DMS114 treated with DMSO at 0.1 percent for 48 hours (cell line): ENCODE measurements at regions not wholly inside any gene's neighbourhood (a gene's known extent, or its start where the extent isn't known, plus 50 kb on each side); places are given as distances from the start of the nearest gene placed in this dataset.

Experiments used
- DNase-seq: peaks from one replicate; lab custom pipeline; 2025; ENCODE audit not compliant: unreplicated experiment; lab: John Stamatoyannopoulos, UW

DNA sequence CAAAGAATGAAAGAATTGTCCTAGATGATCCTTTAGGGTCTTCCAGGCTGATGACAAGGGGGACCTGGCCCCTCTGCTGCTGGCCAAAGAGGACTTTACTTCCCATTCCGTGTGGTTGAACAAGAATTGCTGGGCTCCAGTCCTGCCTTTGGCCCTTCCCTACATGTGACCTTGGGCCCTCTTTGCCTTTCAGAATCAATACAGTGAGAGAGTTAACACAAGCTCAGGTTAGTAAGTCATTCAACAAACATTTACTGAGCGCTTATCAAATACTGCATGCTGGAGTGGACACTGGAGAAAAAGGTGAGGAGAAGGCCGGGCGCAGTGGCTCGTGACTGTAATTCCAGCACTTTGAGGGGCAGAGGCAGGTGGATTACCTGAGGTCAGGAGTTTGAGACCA, 113.1 kb downstream of the C9orf50 start:
- DNase-seq = no peak

DNA sequence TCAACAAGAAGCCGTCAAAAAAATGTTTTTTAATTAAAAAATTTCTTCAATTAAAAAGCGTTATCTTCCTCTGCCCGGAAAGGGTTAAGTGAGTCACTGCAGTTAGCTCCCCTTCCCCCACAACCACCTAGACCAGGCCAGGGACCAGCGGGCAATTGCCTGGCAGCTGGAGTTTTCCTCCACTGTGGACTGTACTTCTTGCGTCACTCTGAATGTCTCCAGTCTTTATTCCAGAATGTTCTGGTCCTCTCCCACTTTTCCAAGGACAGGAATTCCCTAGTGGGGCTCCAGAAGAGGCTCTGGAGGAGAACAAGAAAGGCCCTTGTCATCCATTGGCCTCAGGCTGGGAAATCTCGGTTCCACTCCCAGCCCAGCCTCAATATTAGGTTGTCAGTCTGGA, 114.0 kb downstream of the C9orf50 start:
- no peak for DNase-seq

DNA sequence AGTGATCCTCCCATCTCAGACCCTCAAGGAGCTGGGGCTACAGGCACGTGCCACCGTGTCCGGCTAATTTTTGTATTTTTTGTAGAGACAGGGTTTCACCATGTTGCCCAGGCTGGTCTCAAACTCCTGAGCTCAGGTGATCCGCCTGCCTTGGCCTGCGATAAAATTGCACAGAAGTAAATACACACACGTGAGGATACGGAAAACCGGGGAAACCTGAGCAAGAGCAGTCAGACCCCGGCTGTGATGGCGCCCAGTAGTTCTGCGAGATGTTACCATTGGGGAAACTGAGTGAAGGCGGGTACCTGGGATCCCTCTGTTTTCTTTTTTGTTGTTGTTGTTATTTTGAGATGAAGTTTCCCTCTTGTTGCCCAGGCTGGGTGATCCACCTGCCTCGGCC, 114.9 kb downstream of the C9orf50 start:
- no peak for DNase-seq

DNA sequence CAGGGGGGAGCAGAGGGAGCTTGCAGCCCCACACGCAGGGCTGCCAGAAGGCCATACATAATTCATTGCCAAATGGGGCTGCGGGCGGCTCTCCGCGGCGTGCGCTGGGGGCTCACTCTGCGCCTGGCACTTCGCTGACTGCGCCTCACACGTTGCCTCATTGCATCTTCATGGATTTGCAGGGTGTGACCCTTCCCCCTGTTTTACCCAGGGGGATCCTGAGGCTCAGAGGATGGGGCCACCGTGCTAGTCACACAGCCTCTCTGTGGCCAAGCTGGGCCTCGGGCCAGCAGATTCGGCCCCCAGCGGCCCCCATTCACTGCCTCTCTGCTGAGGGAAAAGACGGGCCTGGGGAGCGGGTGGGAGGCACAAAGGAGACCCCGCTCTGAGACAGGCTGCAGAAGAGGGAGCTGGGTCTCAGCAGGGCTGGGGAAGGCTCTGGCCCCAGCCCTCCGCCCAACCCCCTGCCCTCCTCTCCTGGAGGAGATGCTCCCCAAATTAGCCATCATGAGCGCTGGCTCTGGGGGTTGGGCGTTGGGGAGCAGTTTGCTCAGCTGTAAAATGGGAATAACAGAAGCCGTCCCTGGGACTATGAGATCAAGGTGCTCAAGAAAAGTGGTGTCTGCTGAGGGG, 115.5 kb downstream of the C9orf50 start:
- DNase-seq = no peak

DNA sequence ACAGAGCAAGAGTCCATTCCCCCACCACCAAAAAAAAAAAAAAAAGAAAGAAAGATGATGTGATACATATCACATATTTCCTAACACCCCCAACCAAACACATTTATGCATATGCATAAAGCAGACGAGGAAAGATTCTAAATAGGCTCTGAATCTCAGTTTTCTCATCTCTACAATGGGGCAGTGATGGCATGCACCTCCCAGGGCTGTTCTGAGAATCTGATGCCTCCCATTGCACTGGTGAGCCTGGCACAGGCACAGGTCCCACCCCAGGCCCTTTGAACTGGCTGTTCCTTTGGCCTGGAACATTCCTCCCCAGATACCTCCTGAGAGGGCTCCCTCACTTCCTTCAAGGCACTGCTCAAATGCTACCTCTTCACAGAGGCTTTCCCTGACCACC, 116.5 kb downstream of the C9orf50 start:
- no peak for DNase-seq

DNA sequence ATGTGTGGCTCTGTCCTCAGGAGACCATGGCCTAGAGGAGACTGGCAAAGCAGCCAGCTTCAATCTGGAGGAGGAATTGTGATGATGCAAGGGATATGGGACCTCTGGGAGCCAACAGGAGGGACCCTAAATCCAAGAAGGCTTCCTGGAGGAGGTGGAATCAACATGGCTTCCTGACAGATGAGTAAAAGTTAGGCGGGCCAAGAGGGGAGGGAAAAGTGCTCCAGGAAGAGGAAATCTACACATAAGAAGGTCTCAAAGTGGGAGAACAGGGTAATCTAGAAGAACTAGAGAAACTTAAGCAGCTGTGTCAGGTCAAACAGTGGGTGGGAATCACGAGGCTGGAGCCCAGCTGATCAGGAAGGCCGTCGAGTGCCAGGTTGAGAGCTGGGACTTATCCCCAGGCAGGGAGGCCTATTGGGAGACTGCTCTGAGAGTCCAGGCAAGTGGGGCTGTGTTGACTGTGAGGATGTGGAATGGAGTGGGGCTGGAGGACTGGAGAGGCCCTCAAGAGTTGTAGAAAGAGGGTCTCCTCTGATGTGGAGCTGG, 119.1 kb downstream of the C9orf50 start:
- no peak for DNase-seq

DNA sequence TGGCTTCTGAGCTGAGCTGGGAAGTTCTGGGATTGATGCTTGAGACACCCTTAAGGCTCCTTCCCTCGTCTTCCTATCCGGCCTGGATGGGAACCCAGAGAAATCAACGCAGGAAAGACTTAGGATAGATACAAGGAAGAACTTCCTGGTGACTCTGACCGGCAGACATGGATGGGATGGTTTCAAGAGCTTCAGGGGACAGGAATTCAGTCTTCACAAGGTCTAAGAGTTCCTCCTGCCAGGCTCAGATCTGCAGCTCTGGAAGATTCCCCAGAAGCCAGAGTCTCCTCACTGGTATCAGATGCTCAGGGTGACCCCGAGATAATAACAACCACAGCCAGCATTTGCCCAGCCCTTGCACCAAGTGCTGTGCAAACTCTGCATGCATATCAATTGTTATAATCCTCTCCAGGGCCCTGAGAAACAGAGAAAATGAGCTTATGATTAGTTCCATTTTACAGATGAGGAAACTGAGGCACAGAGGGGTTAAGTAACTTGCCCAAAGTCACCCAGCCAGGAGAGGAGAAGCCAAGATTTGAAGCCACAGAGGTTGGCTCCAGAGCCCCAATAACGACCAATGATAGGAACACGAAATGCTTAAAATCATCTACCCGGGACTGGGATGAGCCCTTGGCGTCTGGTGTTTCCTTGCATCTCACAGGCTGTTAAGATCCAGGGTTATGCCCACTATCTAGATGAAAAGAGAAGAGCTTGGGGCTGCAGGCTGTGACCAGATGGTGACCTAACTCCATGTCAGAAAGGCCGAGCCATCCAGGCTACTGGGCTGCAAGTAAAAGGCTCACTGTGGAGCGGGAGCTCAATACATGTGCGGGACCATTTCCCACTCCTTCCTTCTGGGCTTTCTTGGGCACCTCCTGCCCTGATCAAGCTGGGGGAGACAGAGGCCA, 119.8 kb downstream of the C9orf50 start:
- no peak for DNase-seq

DNA sequence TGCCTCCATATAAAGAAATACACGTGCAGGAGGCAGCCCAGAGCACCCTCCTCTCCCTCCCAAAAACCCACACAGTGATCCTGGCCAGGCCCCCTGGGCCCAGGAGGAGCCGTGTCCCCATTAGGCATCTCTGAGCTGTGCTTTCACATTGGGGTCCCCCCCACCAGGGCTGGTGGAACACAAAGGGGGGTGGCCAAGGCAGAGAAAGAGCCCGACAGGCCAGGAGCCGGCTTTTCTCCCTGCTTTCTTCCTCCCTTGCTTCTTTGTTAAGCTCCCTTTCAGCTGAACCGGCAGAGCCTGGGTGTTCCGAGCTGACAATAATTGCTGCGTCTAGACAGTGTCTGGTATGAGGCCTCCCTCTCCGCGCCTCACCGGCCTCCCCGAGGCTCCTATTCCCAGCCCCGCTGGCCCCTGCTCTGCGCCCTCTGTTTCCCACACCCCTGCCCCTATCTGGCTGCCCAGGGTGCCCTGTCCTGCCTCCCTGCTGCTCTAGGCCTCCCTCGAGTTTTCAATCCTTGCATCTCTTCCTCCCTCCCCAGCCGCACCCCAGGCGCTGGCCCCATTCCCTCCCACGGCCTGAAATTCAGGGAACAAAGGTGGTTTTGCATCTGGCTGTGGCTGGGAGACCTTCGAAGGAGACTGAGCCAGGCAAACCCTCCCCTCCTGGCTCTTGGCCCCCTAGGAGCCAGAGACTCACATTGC, 120.6 kb downstream of the C9orf50 start:
- no peak for DNase-seq

DNA sequence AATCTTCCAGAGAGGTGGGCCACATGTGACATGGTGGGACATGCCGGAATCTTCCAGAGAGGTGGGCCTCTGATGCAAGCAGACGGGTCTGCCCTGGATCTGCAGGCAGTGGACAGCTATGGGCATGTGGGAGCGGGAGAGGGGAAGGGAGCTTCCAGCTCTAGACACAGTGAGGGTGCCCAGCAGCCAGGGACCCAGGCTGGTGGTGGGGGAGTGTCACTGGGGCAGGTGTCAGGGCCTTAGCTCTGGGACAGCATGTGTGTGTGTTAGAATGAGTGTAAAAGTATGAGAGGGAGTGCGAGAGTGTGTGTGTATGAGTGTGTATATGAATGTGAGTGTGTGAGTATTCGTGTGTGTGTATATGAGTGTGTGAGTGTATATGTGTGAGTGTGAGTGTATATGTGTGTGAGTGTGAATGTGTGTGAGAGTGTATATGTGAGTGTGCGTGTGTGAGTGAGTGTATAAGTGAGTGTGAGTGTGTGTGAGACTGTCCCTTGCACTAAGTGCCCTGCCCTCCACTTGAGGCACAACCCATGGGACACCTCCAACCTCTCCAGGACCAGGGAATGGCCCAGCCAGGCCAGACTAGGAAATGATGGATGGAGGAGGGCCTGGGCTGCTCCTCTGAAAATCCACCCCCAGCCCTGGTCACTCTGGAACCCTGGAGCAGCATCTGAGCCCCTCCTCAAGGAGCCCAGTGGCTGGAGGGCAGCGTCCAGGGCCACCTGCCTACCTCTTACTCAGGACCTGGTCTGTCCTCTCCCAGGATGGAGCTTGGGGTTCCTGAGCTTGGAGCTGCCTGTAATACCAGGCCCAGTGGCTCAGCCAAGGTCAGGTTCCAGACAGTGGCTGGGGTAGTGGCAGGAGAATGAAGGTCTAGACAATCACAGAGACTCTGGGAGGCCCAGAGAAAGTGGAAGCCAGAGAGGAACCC, 122.2 kb downstream of the C9orf50 start:
- no peak for DNase-seq

DNA sequence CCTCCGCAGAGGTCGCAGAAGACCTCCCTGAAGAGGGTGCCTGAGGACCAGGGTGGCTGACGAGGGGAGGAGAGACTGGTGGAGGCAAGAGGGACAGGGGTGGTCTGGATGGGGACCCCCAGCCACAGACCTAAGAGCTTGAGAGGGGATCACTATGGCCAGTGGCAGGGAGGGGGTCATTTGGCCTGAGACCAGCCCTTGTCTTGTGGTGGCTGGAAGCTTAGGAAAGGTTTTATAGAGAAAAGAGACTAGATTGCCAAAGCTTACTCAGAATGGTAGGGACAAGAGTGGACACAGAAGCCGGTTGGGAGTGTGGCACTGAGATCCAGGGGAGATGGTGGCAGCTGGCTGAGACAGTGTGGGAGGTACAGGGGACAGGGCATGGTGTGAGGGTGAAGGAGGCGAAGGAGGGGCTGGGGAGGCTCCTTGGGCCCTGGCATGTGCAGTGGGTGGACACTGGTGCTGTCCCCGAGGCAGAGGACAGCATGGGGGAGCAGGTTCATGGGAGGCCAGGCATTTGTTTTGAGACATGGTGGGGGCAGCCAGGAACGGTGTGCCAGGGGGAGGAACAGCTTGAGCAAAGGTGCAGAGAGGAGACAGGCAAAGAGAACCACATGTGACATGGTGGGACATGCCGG, 123.0 kb downstream of the C9orf50 start:
- no peak for DNase-seq

DNA sequence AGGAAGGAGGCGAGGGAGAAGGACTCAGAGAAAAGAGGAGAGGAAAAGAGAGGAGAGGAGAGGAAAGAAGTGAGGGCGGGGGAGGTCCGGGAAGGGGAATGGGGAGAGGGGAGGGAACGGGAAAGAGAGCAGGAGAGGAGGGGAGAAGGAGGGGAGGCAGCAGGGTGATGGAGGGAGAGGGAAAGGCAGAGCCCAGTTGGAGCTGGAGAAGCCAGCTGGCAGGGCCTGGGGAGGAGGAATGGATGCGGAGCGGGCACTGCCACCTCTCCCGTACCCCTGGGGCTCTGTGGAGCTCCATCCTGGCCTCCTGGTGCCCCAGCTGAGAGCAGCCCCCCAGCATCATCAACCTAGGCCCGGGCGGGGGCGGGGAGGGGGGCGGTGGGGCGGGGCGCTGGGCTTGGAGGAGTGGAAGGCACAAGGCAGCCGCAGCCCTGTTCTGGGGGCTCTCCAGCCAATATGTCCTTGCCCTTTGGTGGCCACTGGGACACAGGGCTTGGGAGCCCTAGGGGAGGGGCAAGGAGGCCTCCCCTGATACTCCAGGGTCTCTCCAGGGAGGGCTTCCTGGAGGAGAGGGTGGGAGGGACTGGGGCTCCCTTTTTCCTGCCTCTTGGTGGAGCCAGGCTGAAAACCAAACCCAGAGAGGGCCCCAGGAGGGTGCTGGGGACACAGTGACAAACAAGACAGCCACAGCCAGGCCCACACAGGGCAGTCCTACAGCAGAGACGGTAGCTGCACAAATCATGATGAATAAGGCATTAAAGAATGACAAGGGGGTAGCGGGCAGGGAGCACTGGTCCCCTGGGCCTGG, 123.7 kb downstream of the C9orf50 start:
- no peak for DNase-seq

DNA sequence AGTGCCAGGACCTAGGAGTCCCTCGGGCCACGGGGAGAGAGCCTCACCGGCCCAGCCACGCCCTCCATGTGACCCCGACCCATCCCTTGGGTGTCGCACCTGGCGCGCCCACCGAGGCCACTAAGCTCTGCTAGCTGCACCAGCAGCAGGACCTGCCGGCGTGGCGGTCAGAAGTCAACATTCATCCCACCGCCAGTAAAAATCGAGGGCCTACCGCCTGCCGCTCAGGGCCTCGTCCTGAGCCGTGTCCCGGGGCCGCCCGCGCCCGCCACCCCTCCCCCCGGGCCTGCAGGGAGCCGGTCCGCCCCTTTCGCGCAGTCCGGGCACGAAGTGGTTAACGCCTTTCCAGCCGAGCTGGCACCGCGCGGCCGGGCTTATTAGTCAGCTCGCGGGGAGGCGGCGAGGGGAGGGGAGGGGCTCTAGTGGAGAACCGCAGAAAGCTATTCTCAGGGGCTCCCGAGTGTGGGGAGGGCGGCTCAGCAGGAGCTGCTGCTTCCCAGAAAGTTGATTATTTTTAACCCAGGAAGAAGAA, 124.4 kb downstream of the C9orf50 start:
- DNase-seq = no peak

DNA sequence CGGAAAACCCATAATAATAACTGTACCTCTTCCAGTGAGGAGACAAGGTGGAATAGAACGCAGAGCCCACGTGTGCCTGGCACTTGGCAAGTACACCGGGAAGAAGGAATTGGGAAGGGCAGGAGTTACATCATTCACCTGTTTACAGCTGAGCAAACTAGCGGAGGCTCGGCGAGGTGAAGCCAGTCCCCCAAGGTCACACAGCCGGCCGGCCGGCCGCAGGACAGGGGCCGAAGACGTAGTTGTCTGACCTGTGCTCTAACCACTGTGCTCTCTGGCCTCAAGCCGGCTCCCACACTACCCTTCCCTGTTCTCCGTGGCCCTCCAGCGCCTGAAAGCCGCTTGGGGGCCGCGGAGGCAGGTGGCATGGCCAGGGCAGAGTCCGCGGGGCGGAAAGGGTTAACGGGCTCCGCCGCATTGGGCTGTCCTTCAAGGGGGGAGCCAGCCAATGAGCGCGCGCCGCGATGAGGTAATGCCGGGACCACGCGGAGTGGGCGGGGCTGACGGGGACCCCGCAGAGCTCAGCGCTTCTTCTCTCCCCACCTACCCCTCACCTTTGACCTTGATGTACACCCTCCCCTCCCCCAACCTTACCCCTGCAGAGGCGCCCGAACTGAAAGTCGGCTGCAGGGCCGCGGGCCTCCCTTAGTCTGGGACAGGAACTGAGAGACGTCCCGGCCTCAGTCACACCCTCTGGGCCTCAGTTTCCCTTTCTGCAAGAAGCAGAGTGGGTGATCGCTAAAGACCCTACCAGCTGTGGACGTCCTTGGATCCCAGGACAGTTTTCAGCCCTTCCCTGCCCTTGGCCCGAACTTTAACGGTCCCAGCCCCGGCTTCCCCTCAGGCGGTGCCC, 125.1 kb downstream of the C9orf50 start:
- peak; percentile 43 for DNase-seq

DNA sequence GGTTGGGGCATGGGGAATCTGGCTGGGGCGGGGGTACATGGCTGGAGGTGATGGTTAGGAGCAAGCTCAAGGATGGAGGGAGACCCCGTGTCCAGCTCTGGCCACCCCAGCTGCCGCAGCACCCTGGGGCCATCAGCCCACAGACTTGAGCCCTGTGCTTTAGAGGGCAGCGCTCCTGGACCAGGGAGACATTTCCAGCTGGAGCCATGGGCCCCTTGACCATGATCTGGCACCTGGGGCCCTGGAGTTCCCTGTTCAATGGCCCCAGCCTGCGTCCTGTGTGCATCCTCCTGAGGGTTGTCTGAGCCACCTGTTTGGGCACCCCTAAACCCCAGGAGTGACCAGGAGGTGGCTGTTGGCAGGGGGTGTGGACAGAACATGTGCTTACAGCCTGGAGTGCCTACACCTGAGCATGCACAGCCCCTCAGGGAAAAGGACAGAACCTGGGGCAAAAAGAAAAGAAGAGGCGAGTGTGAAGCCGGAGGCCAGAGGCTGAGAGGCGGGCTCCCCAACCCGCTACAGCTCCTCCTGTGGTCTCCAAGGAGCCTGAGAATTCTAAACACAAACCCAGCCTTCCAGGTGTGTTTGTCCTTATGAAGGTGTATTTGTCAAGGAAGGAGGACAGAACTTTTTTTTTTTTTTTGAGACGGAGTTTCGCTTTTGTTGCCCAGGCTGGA, 126.7 kb downstream of the C9orf50 start:
- no peak for DNase-seq

DNA sequence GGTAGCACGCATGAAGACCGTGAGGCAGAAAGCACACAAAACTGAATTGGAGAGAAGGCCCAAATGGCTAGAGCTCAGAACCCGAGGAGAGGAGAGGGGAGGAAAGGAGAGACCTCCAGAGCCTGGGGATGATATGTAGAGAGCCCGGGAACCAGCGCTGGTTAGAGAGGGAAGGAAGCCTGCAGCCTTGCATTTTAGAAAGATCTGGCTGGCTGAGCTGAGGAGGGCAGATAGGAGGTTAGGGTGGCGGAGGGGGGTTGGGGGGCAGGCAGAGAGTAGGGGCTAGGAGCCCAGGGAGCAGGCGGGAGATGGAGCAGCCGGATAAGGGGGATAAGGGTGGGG, 127.2 kb downstream of the C9orf50 start:
- no peak for DNase-seq

DNA sequence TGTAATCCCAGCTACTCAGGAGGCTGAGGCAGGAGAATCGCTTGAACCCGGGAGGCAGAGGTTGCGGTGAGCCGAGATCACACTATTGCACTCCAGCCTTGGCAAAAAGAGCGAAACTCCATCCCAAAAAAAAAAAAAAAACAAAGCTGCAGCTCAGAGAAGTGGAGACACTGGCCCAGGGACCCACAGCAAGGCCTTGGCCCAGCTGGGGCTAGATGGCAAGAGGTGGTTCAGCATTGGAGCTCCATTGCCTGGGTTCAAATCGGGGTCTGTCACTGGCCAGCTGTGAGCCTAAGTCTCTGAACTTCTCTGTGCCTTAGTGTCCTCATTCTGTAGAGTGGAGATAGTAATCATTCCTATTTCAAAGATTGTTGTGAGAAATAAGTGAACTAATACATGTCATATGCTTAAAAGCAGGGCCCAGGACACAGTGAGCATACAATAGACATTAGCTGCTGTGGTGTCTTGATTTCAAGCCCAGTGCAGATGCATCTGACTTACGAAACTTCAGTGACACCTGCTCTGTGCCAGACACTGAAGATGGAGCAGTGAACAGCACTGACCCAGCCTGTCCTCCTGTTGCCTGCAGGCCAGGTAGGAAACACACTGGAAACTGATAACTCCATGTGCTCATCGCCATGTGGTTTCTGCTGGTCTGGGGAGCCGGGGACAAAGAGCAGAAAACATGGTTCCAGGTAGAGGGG, 127.7 kb downstream of the C9orf50 start:
- no peak for DNase-seq

DNA sequence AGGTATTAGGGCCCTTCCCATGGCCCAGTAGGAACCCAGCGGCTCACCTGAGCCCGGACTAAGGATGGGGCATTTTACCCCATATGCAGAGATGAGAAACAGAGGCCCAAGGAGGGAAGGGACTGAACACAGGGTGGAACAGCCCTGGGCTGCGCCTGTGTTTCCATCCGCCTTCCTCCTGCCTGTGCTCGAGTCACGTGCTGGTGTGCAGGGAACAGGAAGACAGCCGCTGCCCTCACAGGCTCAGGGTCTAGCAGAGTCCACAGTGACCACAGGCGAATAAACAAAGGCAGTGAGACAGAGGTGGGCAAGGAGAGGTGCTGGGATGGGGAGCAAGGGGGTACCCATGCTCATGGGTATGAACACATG, 129.4 kb downstream of the C9orf50 start:
- no peak for DNase-seq
